ENCODE measurements at regions not wholly inside any gene's neighbourhood (a gene's known extent, or its start where the extent isn't known, plus 50 kb on each side); places are given as distances from the start of the nearest gene placed in this dataset.

- WGBS (ENCODE audit: extremely low coverage, insufficient coverage, low lambda C conversion rate), result 100% methylated on average over 1 of the region's 4 CpGs
- no peak overlapping the region for H3K4ac ChIP-seq (ENCODE audit: low read depth, low read length)
Observed at GRCh38 chr14:80003138-80003537, 208.2 kb downstream of the DIO2 start.

DNA sequence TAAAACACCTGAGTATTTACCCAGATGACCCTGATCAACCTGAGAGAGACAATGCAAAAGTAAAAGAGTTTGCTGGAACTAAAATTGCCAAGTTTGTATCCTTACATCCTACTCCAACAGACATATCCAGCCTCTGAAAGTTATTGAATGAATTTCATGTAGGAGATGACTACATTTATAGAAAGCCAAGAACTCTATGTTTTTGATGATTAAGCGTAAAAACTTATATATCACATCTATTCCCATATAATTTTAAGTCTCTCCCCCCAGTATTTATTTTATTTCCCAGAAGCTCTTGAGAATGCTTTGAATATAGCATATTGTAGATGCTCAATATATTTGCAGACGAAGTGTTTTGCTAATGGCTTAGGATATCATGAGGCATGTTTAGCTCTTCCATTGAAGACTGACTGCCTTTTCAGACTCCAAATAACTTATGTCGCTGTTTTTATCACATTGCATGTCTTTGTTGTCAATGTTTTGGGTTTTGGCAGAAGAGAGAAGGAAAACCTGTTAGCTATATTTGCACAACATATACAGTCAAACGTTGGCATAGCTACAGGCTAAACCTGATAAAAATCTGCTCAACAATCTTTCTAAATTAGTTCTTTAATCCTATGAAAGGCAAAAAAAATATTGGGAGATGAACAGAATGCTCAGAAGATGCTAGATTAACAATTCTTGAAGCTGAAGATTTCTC, 213.6 kb downstream of the DIO2 start:
- H2BK120ac ChIP-seq (ENCODE audit: low read depth, low read length), result no peak overlapping the region
- no peak overlapping the region for H3K9ac ChIP-seq (ENCODE audit: low read length)
- WGBS (ENCODE audit: extremely low coverage, insufficient coverage, low lambda C conversion rate), result no CpG with 5 or more reads among the region's 4 CpGs
- H3K27ac ChIP-seq (ENCODE audit: low read depth, low read length), result no peak overlapping the region
- no peak overlapping the region for H2AK5ac ChIP-seq (ENCODE audit: low read length)
- peaks cover 1% of the 10 kb centered on the region for H3K4me1 ChIP-seq (ENCODE audit: control insufficient read depth, low read depth, low read length)
- H2BK15ac ChIP-seq (replicated peaks; ENCODE audit: low read depth), result no peak overlapping the region
- H3K27me3 ChIP-seq (ENCODE audit: insufficient read depth, low read length, poor library complexity), result no peaks in the 10 kb centered on the region
- H3K56ac ChIP-seq (ENCODE audit: low read length), result no peak overlapping the region
- no peak overlapping the region for H2BK5ac ChIP-seq (ENCODE audit: low read length)
- H3K18ac ChIP-seq (ENCODE audit: low read length), result no peak overlapping the region
- no peak overlapping the region for H3K4me3 ChIP-seq (ENCODE audit: low read length)
- no peak overlapping the region for H3K4me2 ChIP-seq (ENCODE audit: low read length)
- no peaks in the 10 kb centered on the region for H3K79me1 ChIP-seq (ENCODE audit: low read length)
- H3K79me2 ChIP-seq (ENCODE audit: control insufficient read depth, insufficient read depth, low read length), result no peaks in the 10 kb centered on the region
- no peak overlapping the region for H3K4ac ChIP-seq (ENCODE audit: low read depth, low read length)
- H4K5ac ChIP-seq (ENCODE audit: low read length), result no peak overlapping the region
- no peak overlapping the region for H4K8ac ChIP-seq (ENCODE audit: low read depth, low read length)
- DNase-seq, result no peak
- no peaks in the 10 kb centered on the region for H3K36me3 ChIP-seq (ENCODE audit: control insufficient read depth, insufficient read depth, low read length)
- no peak overlapping the region for H3K23ac ChIP-seq (ENCODE audit: low read length)

More at GRCh38 chr14:80003138-80003537, 208.2 kb downstream of the DIO2 start:
- no peaks in the 10 kb centered on the region for H3K79me1 ChIP-seq (ENCODE audit: low read length)
- H4K5ac ChIP-seq (ENCODE audit: low read length), result no peak overlapping the region
- no peak overlapping the region for H3K4me2 ChIP-seq (ENCODE audit: low read length)
- H3K36me3 ChIP-seq (ENCODE audit: control insufficient read depth, insufficient read depth, low read length), result no peaks in the 10 kb centered on the region
- H3K23ac ChIP-seq (ENCODE audit: low read length), result no peak overlapping the region
- H2AK5ac ChIP-seq (ENCODE audit: low read length), result no peak overlapping the region
- H3K18ac ChIP-seq (ENCODE audit: low read length), result no peak overlapping the region
- no peaks in the 10 kb centered on the region for H3K79me2 ChIP-seq (ENCODE audit: control insufficient read depth, insufficient read depth, low read length)
- H2BK5ac ChIP-seq (ENCODE audit: low read length), result no peak overlapping the region
- no peak overlapping the region for H3K9ac ChIP-seq (ENCODE audit: low read length)
- H4K8ac ChIP-seq (ENCODE audit: low read depth, low read length), result no peak overlapping the region
- no peak overlapping the region for H3K56ac ChIP-seq (ENCODE audit: low read length)
- H3K4me1 ChIP-seq (ENCODE audit: control insufficient read depth, low read depth, low read length), result no peaks in the 10 kb centered on the region
- H3K27me3 ChIP-seq (ENCODE audit: insufficient read depth, low read length, poor library complexity), result no peaks in the 10 kb centered on the region
- no peak overlapping the region for H3K4me3 ChIP-seq (ENCODE audit: low read length)
- DNase-seq, result no peak
- H2BK15ac ChIP-seq (replicated peaks; ENCODE audit: low read depth), result no peak overlapping the region
- H2BK120ac ChIP-seq (ENCODE audit: low read depth, low read length), result no peak overlapping the region
- H3K27ac ChIP-seq (ENCODE audit: low read depth, low read length), result no peak overlapping the region

- no CpG with 5 or more reads among the region's 4 CpGs for WGBS (ENCODE audit: extremely low coverage, insufficient coverage, low lambda C conversion rate)
- DNase-seq, result peak; percentile 70
- no peak overlapping the region for H3K23ac ChIP-seq (ENCODE audit: low read length)
- no peak overlapping the region for H4K8ac ChIP-seq (ENCODE audit: low read depth, low read length)
- H2BK15ac ChIP-seq (replicated peaks; ENCODE audit: low read depth), result no peak overlapping the region
- H3K36me3 ChIP-seq (ENCODE audit: control insufficient read depth, insufficient read depth, low read length), result no peaks in the 10 kb centered on the region
- no peaks in the 10 kb centered on the region for H3K79me1 ChIP-seq (ENCODE audit: low read length)
- no peaks in the 10 kb centered on the region for H3K79me2 ChIP-seq (ENCODE audit: control insufficient read depth, insufficient read depth, low read length)
- no peak overlapping the region for H3K27ac ChIP-seq (ENCODE audit: low read depth, low read length)
- no peak overlapping the region for H3K4me3 ChIP-seq (ENCODE audit: low read length)
- no peak overlapping the region for H4K5ac ChIP-seq (ENCODE audit: low read length)
- H3K4ac ChIP-seq (ENCODE audit: low read depth, low read length), result no peak overlapping the region
- no peak overlapping the region for H3K18ac ChIP-seq (ENCODE audit: low read length)
- peaks cover 2% of the 10 kb centered on the region for H3K4me1 ChIP-seq (ENCODE audit: control insufficient read depth, low read depth, low read length)
- H3K4me2 ChIP-seq (ENCODE audit: low read length), result no peak overlapping the region
- no peak overlapping the region for H3K56ac ChIP-seq (ENCODE audit: low read length)
- no peak overlapping the region for H2AK5ac ChIP-seq (ENCODE audit: low read length)
- H2BK120ac ChIP-seq (ENCODE audit: low read depth, low read length), result no peak overlapping the region
- no peaks in the 10 kb centered on the region for H3K27me3 ChIP-seq (ENCODE audit: insufficient read depth, low read length, poor library complexity)
- no peak overlapping the region for H2BK5ac ChIP-seq (ENCODE audit: low read length)
- no peak overlapping the region for H3K9ac ChIP-seq (ENCODE audit: low read length)
Observed at GRCh38 chr14:79992407-79993198, 218.7 kb downstream of the DIO2 start.

GRCh38 chr14:79991866-79992265, 219.4 kb downstream of the DIO2 start:
- DNase-seq, result no peak

GRCh38 chr14:79989990-79990389, 221.3 kb downstream of the DIO2 start:
- Histone ChIP-seq H2BK120ac (ENCODE audit: low read depth, low read length) (no peak overlapping the region), H2AK5ac (ENCODE audit: low read length) (no peak overlapping the region), H3K9ac (ENCODE audit: low read length) (no peak overlapping the region), H2BK15ac (replicated peaks; ENCODE audit: low read depth) (no peak overlapping the region), H3K18ac (ENCODE audit: low read length) (no peak overlapping the region), H3K4me3 (ENCODE audit: low read length) (no peak overlapping the region), H3K56ac (ENCODE audit: low read length) (no peak overlapping the region), H2BK5ac (ENCODE audit: low read length) (no peak overlapping the region), H3K79me1 (ENCODE audit: low read length) (no peaks in the 10 kb centered on the region), H3K27ac (ENCODE audit: low read depth, low read length) (no peak overlapping the region), H4K5ac (ENCODE audit: low read length) (no peak overlapping the region), H3K27me3 (ENCODE audit: insufficient read depth, low read length, poor library complexity) (no peaks in the 10 kb centered on the region), H3K4me1 (ENCODE audit: control insufficient read depth, low read depth, low read length) (peaks cover 2% of the 10 kb centered on the region), H3K4me2 (ENCODE audit: low read length) (no peak overlapping the region), H3K36me3 (ENCODE audit: control insufficient read depth, insufficient read depth, low read length) (no peaks in the 10 kb centered on the region), H3K79me2 (ENCODE audit: control insufficient read depth, insufficient read depth, low read length) (no peaks in the 10 kb centered on the region), H4K8ac (ENCODE audit: low read depth, low read length) (no peak overlapping the region), H3K23ac (ENCODE audit: low read length) (no peak overlapping the region), H3K4ac (ENCODE audit: low read depth, low read length) (no peak overlapping the region)
- DNase-seq, result no peak
- WGBS (ENCODE audit: extremely low coverage, insufficient coverage, low lambda C conversion rate), result no CpG with 5 or more reads among the region's 2 CpGs

More at GRCh38 chr14:79991866-79992265, 219.4 kb downstream of the DIO2 start:
- no peak overlapping the region for H3K18ac ChIP-seq (ENCODE audit: low read length)
- no peak overlapping the region for H3K56ac ChIP-seq (ENCODE audit: low read length)
- no peak overlapping the region for H3K4me2 ChIP-seq (ENCODE audit: low read length)
- no CpG with 5 or more reads among the region's 3 CpGs for WGBS (ENCODE audit: extremely low coverage, insufficient coverage, low lambda C conversion rate)
- no peaks in the 10 kb centered on the region for H3K79me2 ChIP-seq (ENCODE audit: control insufficient read depth, insufficient read depth, low read length)
- H3K4me1 ChIP-seq (ENCODE audit: control insufficient read depth, low read depth, low read length), result peaks cover 2% of the 10 kb centered on the region
- H2BK120ac ChIP-seq (ENCODE audit: low read depth, low read length), result no peak overlapping the region
- H3K27ac ChIP-seq (ENCODE audit: low read depth, low read length), result no peak overlapping the region
- no peak overlapping the region for H4K5ac ChIP-seq (ENCODE audit: low read length)
- no peaks in the 10 kb centered on the region for H3K27me3 ChIP-seq (ENCODE audit: insufficient read depth, low read length, poor library complexity)
- H2BK5ac ChIP-seq (ENCODE audit: low read length), result no peak overlapping the region
- H2BK15ac ChIP-seq (replicated peaks; ENCODE audit: low read depth), result no peak overlapping the region
- H2AK5ac ChIP-seq (ENCODE audit: low read length), result no peak overlapping the region
- no peak overlapping the region for H3K9ac ChIP-seq (ENCODE audit: low read length)
- no peak overlapping the region for H3K4me3 ChIP-seq (ENCODE audit: low read length)
- no peak overlapping the region for H3K23ac ChIP-seq (ENCODE audit: low read length)
- no peak overlapping the region for H3K4ac ChIP-seq (ENCODE audit: low read depth, low read length)
- no peaks in the 10 kb centered on the region for H3K79me1 ChIP-seq (ENCODE audit: low read length)
- H4K8ac ChIP-seq (ENCODE audit: low read depth, low read length), result no peak overlapping the region
- no peaks in the 10 kb centered on the region for H3K36me3 ChIP-seq (ENCODE audit: control insufficient read depth, insufficient read depth, low read length)
